ENCODE measurements at regions not wholly inside any gene's neighbourhood (a gene's known extent, or its start where the extent isn't known, plus 50 kb on each side); places are given as distances from the start of the nearest gene placed in this dataset.
"Not testable (repeated sequence)": the region's sequence is repeated elsewhere in the genome, so short reads cannot be mapped to it uniquely, and the experiment has no call there.

- no peak for DNase-seq
Measured at GRCh38 chr7:79548727-79549126, 95.3 kb upstream of the MAGI2 start.

DNA sequence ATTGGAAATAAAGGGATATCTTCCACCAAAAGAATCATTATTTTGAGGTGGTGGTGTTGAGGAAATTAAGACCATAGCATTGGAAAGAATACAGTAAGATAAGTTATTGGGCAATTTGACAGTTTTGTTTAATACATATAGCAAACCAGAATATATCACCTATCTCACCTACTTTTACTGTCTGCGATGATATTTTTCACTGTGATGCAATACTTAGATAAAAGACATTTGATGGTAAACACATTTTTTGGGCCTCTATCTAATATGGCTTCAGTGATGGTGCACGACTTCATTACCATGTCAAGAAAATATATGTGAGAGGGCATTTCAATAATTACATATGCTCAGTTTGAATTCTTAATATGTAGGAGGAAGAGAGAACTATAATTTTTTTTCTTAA is 93.7 kb upstream of the MAGI2 start:
- DNase-seq = no peak

DNA sequence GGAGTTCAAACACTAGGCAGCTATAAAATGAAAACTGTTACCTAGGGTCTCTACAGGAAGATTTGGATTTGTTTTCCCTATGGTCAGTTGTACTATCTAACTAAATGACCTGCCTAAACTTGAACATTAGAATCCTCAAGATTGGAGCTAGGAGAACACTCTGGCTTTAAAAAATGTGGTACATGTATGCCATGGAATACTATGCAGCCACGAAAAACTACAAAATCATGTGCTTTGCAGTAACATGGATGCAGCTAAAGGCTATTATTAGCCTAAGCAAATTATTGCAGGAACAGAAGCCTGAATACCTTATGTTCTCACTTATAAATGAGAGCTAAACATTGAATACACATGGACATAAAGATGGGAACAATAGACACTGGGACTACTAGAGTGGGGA is 87.1 kb upstream of the MAGI2 start:
- DNase-seq = no peak

DNA sequence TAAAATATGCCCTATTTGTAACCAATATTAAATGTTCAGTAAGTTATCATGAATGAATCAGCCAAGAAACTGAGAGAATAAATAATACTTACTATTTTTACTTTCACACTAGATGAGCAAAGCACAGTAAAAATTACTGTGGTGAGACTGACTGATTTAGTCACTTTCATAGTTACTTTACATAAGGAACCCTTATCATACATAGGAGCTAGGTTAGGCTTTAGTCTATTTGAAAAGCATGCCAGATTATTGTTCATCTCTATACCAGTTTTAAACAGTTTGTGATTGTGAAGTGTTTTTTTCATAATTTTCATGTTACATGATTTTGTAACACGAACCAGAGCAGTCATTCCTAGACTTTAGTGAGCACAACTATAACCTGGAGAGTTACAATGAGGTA is 80.7 kb upstream of the MAGI2 start:
- DNase-seq = no peak

GRCh38 chr7:79531905-79532664 is 78.6 kb upstream of the MAGI2 start:
- DNase-seq = no peak

DNA sequence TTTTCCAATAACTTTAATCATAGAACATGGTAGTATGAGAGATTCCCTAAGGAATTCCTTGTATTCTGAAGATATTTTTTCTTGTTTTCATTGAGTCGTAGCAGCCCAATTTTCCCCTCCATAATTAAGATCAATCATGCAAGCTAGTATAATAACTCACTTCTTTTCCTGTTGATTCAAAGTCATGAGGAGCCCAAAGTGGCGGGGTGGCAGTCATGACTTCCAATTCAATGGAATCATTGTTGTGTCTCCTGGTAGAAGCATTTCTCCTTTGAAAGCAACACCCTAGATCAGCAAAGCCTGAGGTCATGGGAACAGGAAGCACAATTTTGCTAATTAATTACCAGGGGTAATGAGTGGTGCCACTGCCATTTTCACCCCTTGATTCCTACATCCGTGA is 77.6 kb upstream of the MAGI2 start:
- no peak for DNase-seq

DNA sequence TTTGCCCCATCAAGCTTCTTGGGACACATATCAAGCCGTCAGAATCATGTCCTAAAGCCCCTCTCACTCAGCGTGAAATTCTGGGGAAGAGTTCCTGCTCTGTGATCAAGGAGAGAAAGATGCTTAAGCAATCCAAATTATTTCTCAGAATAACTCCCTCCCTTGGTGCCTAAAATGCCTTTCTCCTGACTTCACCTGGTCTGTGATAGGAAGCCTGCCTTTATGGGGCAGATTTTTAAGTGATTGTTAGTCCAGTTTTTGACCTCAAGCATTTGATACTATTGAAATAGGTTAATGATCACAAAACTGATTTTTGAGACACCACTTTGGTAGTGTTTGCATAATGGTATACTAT is 76.4 kb upstream of the MAGI2 start:
- no peak for DNase-seq

DNA sequence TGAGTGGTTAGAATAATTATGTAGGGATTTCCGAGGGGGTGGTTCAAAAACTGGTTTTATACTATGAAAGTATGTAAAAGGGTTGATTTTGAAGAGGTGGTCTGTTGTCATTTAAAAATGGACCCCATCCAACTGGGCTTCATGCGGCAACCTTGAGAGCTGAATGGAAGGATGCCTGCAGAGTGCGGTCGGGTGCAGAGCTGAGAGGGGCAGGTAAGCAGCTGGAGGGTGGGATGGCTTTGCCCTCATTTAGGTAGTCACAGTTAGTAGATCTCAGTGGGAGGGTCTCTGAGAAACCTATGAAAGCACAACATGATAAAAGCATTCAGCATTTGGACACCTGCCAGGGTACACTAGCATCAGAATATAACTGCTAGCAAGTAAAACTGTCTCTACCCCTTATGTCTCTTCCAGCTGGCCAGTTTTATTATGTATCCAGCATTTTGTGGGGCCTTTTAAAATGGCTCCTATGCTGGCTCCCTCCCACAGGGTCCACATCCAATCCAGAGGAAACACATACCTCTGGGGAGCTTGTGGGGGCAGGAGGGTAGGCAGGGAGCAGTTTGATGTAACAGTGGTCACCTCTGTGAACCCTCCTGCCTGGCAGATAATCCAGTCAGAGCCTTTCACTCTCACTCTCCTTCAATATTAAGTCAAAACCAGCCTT is 75.9 kb upstream of the MAGI2 start:
- no peak for DNase-seq

GRCh38 chr7:79528421-79528820 is 75.0 kb upstream of the MAGI2 start:
- no peak for DNase-seq

GRCh38 chr7:79524048-79524447 is 70.6 kb upstream of the MAGI2 start:
- DNase-seq = no peak

GRCh38 chr7:79523436-79523835 is 70.0 kb upstream of the MAGI2 start:
- DNase-seq = no peak

DNA sequence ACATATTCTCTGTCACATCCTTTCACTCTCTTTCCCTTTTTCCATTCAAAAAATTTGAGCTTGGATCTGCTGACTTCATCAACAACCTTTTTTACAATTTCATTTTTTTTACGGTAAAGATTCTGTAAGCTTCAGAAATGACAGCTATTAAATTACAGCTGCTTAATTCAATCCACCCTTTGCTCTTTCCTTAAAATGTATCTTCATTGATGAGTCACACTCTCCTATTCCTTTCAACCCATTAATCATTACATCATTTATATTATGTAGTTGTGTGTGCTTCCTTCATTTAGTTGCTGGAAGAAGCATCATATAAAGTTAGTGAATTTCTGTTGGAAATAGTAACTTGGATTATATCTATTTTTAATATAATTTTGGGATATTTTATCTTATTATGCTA is 67.1 kb upstream of the MAGI2 start:
- no peak for DNase-seq

GRCh38 chr7:79515358-79515757 is 61.9 kb upstream of the MAGI2 start:
- no peak for DNase-seq

- no peak for DNase-seq
Measured at GRCh38 chr7:79513261-79513660, 59.8 kb upstream of the MAGI2 start.

DNA sequence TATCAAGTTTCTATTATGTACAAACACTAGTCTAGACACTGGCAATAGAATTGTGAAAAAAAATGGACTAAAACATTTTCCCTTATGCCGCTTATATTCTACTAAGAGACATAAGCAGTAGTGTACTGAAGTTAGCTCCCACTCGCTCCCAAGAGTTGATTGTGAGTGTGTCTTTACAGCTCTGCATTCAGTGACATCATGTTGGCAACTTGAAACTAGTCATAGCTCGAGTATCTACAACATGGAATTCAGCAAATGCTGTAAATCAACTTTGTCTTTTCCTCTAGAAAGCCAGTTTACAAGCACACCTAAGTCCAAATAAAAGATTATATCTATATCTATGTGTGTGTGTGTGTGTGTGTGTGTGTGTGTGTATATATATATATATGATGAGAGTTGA is 58.8 kb upstream of the MAGI2 start:
- DNase-seq = no peak

- not testable (repeated sequence) for DNase-seq
Measured at GRCh38 chr7:79511056-79511455, 57.6 kb upstream of the MAGI2 start.

- DNase-seq = peak; percentile 19
Measured at GRCh38 chr7:79507131-79507530, 53.7 kb upstream of the MAGI2 start.

DNA sequence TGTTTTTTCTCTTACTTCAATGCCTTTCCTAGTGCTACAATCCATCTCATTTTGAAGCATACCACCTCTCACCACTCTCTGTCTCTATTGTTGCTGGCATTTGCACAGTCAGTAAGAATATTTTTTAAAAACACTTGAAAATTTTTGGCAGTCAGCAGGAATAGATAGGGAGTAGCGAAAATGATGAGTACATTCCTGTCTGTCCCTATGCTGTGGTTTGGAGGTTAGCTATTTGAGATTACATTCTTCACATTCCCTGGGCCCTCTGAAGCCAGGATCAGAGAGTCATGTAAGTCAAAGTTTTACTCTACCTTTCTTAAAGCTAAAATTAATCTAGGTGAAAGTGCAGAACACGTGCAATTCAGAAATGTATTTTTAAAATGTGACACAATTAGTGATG is 53.0 kb upstream of the MAGI2 start:
- DNase-seq = peak; percentile 19

DNA sequence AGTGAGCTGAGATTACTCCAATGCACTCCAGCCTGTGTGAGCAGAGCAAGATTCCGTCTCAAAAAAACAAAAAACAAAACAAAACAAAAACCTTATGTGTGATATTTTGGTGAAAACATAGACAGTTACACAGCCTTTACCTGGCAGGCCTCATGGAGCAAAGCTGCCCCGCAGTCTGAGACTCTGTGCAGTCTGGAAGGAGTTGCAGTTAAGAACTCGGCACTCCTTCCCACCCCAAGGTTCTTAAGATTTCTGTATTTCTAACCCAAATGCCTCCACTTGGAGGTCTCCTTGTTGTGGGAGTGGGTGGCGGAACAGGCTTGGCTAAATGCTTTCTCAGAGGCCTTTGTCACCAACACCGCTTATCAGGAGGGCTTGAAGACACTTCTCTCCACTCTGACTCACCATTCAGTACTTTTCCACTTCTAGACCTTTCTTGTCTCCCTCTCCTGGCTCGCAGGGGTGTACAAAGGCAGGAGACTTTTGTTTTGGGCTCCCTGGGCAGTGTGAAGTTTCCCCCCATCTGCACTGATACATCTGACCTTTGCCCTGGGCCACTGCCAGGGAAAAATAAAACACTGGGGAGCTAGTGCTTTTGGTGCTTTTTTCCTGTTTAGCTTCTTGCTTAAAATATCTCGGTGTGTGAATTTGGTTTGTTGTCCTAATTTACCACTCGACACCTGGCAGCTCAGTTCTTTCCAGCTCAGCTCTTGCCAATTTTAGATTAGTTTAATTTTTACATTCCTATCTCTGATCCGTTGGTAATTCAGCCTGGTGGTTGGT is 51.3 kb upstream of the MAGI2 start:
- DNase-seq = no peak
